Bronchial epithelial cell (primary cell): ENCODE measurements at regions not wholly inside any gene's neighbourhood (a gene's known extent, or its start where the extent isn't known, plus 50 kb on each side); places are given as distances from the start of the nearest gene placed in this dataset.

ENCODE experiments used
- DNase-seq: peaks from one replicate; pipeline ENCODE4 v3.0.0-alpha.2; 2010; ENCODE audit warnings: low read depth
- FAIRE-seq: peaks from 2 replicates; lab custom pipeline; 2011; peaks lifted over from hg19 to GRCh38; lab: Jason Lieb, UNC
- H3K27me3 ChIP-seq: 2 replicates; pipeline ENCODE4 v1.5.1; 2011; ENCODE audit warnings: low read length; ENCODE audit not compliant: control insufficient read depth, insufficient read depth
- H3K36me3 ChIP-seq: 2 replicates; pipeline ENCODE4 v1.5.1; 2011; ENCODE audit warnings: low read length; ENCODE audit not compliant: control insufficient read depth, insufficient read depth
- H3K4me3 ChIP-seq: 2 replicates; pipeline ENCODE4 v1.5.1; 2011; ENCODE audit warnings: mild to moderate bottlenecking, low read depth, low read length, control low read depth
- CTCF ChIP-seq: IDR thresholded peaks from 2 replicates; pipeline ENCODE4 v1.5.1; 2011; ENCODE audit warnings: mild to moderate bottlenecking, moderate library complexity, low read length, control low read depth, inconsistent platforms; ENCODE audit not compliant: insufficient read depth, severe bottlenecking

- Histone ChIP-seq H3K27me3 (no peaks in the 10 kb centered on the region), H3K4me3 (no peak overlapping the region), H3K36me3 (no peaks in the 10 kb centered on the region)
- FAIRE-seq (no peak), DNase-seq (peak; percentile 43)
- TF ChIP-seq CTCF: no peak
Observed at GRCh38 chr6:50927800-50928199, 109.1 kb downstream of the TFAP2B start.

- no peak for FAIRE-seq
- no peak for TF ChIP-seq CTCF
Observed at GRCh38 chr6:50929323-50929722, 110.7 kb downstream of the TFAP2B start.

GRCh38 chr6:50935442-50935841, 116.8 kb downstream of the TFAP2B start:
- no peak for TF ChIP-seq CTCF
- no peak for FAIRE-seq
- H3K36me3 ChIP-seq: no peaks in the 10 kb centered on the region

More at GRCh38 chr6:50929323-50929722, 110.7 kb downstream of the TFAP2B start:
- H3K27me3 ChIP-seq: no peaks in the 10 kb centered on the region
- DNase-seq: no peak
- H3K4me3 ChIP-seq: no peak overlapping the region
- H3K36me3 ChIP-seq: no peaks in the 10 kb centered on the region

GRCh38 chr6:50936277-50936681, 117.6 kb downstream of the TFAP2B start:
- FAIRE-seq: no peak
- TF ChIP-seq CTCF: no peak
- H3K4me3 ChIP-seq: no peak overlapping the region
- H3K36me3 ChIP-seq: no peaks in the 10 kb centered on the region
- no peak for DNase-seq
- H3K27me3 ChIP-seq: no peaks in the 10 kb centered on the region

More at GRCh38 chr6:50935442-50935841, 116.8 kb downstream of the TFAP2B start:
- Histone ChIP-seq H3K27me3 (no peaks in the 10 kb centered on the region), H3K4me3 (no peak overlapping the region)
- DNase-seq: no peak

GRCh38 chr6:50939931-50940330, 121.3 kb downstream of the TFAP2B start:
- Histone ChIP-seq H3K27me3 (no peaks in the 10 kb centered on the region), H3K4me3 (no peak overlapping the region), H3K36me3 (no peaks in the 10 kb centered on the region)
- TF ChIP-seq CTCF: no peak
- FAIRE-seq (no peak), DNase-seq (peak; percentile 59)

GRCh38 chr6:50945789-50946188, 127.1 kb downstream of the TFAP2B start:
- H3K36me3 ChIP-seq: no peaks in the 10 kb centered on the region
- no peaks in the 10 kb centered on the region for H3K27me3 ChIP-seq
- TF ChIP-seq CTCF: no peak
- no peak for FAIRE-seq
- no peak for DNase-seq
- H3K4me3 ChIP-seq: no peak overlapping the region
